SK-N-SH (cell line): ENCODE measurements at regions not wholly inside any gene's neighbourhood (a gene's known extent, or its start where the extent isn't known, plus 50 kb on each side); places are given as distances from the start of the nearest gene placed in this dataset.

Experiments
- CTCF ChIA-PET: fragments of 300-600, 350-600 bp; formaldehyde crosslinking; extraction: SDS; loops from one replicate; lab custom pipeline; 2021; lab: Yijun Ruan, JAX
- POLR2A ChIA-PET: fragments of 350-600 bp; sonication (Branson Sonifier 250); formaldehyde crosslinking; extraction: SDS; loops from one replicate; lab custom pipeline; 2020; ENCODE audit warnings: antibody characterized with exemption, inconsistent platforms; lab: Yijun Ruan, JAX
- DNase-seq: peaks from one replicate; pipeline ENCODE4 v3.0.0; 2012
- H2AFZ ChIP-seq: fragments of 200-600 bp; sonication (generic); 2 replicates; pipeline ENCODE4 v1.8.1; 2016; ENCODE audit warnings: antibody characterized with exemption, mild to moderate bottlenecking, low read depth
- H3F3A ChIP-seq: fragments of 200-600 bp; sonication (generic); replicated peaks from 2 replicates; pipeline ENCODE3; 2016; ENCODE audit warnings: antibody characterized with exemption, mild to moderate bottlenecking; ENCODE audit not compliant: insufficient read depth
- H3K27ac ChIP-seq, 2 experiments: fragments of 200-500 bp in 1 of 2; fragments of 200-600 bp in 1 of 2; sonication (Bioruptor generic) in 1 of 2; sonication (generic), shearing (Covaris generic) in 1 of 2; 2 replicates each; pipeline versions ENCODE4 v1.5.1 to v1.6.1; 2014 to 2016; ENCODE audit warnings: low read depth in 2 of 2, inconsistent platforms in 1 of 2, low read length in 1 of 2, mild to moderate bottlenecking in 1 of 2, mixed read lengths in 1 of 2
- H3K27me3 ChIP-seq: fragments of 200-600 bp; sonication (generic), shearing (Covaris generic); 2 replicates; pipeline ENCODE4 v1.6.1; 2016; ENCODE audit warnings: mixed run types; ENCODE audit not compliant: insufficient read depth
- H3K36me3 ChIP-seq, 2 experiments: fragments of 200-500 bp in 1 of 2; fragments of 200-600 bp in 1 of 2; sonication (Bioruptor generic) in 1 of 2; sonication (generic) in 1 of 2; replicated peaks in 1 of 2; 2 replicates each; pipeline versions ENCODE3 to v1.5.1; 2014 to 2016; ENCODE audit warnings: low read length in 1 of 2, mild to moderate bottlenecking in 1 of 2; ENCODE audit not compliant: insufficient read depth in 2 of 2, control insufficient read depth in 1 of 2
- H3K4me1 ChIP-seq, 2 experiments: fragments of 200-500 bp in 1 of 2; fragments of 200-600 bp in 1 of 2; sonication (Bioruptor generic) in 1 of 2; sonication (generic), shearing (Covaris generic) in 1 of 2; 2 replicates each; pipeline versions ENCODE4 v1.5.1 to v1.6.1; 2014 to 2016; ENCODE audit warnings: low read depth in 1 of 2, low read length in 1 of 2, mixed run types in 1 of 2; ENCODE audit not compliant: insufficient read depth in 2 of 2, control insufficient read depth in 1 of 2
- H3K4me2 ChIP-seq: fragments of 200-600 bp; sonication (generic), shearing (Covaris generic); 2 replicates; pipeline ENCODE4 v1.6.1; 2017; ENCODE audit warnings: mixed run types
- H3K4me3 ChIP-seq, 2 experiments: fragments of 200-500 bp in 1 of 2; fragments of 200-600 bp in 1 of 2; sonication (Bioruptor generic) in 1 of 2; sonication (generic), shearing (Covaris generic) in 1 of 2; 2 replicates each; pipeline versions ENCODE4 v1.5.1 to v1.8.1; 2014 to 2016; ENCODE audit warnings: low read depth in 2 of 2, inconsistent platforms in 1 of 2, low read length in 1 of 2, mild to moderate bottlenecking in 1 of 2, mixed read lengths in 1 of 2, moderate library complexity in 1 of 2
- H3K79me2 ChIP-seq: fragments of 200-600 bp; sonication (generic); 2 replicates; pipeline ENCODE4 v1.8.1; 2017; ENCODE audit warnings: mild to moderate bottlenecking; ENCODE audit not compliant: insufficient read depth
- H3K9ac ChIP-seq: fragments of 200-600 bp; sonication (generic); 2 replicates; pipeline ENCODE4 v1.6.1; 2017; ENCODE audit warnings: mixed run types
- H3K9me2 ChIP-seq: fragments of 200-600 bp; sonication (generic); 2 replicates; pipeline ENCODE4 v1.6.1; 2017; ENCODE audit warnings: mixed run types
- H3K9me3 ChIP-seq: fragments of 200-600 bp; sonication (generic); 2 replicates; pipeline ENCODE4 v1.6.1; 2017; ENCODE audit warnings: mixed run types, mild to moderate bottlenecking, moderate library complexity
- H4K20me1 ChIP-seq: fragments of 200-600 bp; sonication (generic); 2 replicates; pipeline ENCODE4 v1.6.1; 2017; ENCODE audit warnings: mild to moderate bottlenecking, mixed run types; ENCODE audit not compliant: insufficient read depth
- CHD2 ChIP-seq: fragments of 150-350 bp; IDR thresholded peaks from 2 replicates; pipeline ENCODE4 v1.6.1; 2018; ENCODE audit warnings: low read length; ENCODE audit not compliant: partially characterized antibody
- CTCF ChIP-seq: fragments of 200-600 bp; sonication (generic); IDR thresholded peaks from 2 replicates; pipeline ENCODE4 v1.6.1; 2017; ENCODE audit warnings: antibody characterized with exemption, mild to moderate bottlenecking, moderate library complexity
- ELF1 ChIP-seq: IDR thresholded peaks from 2 replicates; pipeline ENCODE4 v1.4.0; 2012
- EP300 ChIP-seq, 2 experiments: IDR thresholded peaks; 2 replicates each; pipeline versions ENCODE4 v1.4.0 to v1.6.1; 2012; ENCODE audit warnings: borderline replicate concordance in 1 of 2, low read depth in 1 of 2, low read length in 1 of 2
- GABPA ChIP-seq: IDR thresholded peaks from 2 replicates; pipeline ENCODE4 v1.4.0; 2012; ENCODE audit warnings: low read depth, mild to moderate bottlenecking
- IRF3 ChIP-seq: fragments of 150-350 bp; IDR thresholded peaks from 2 replicates; pipeline ENCODE4 v1.6.1; 2016; ENCODE audit warnings: mild to moderate bottlenecking, low read depth, low read length
- JUND ChIP-seq: IDR thresholded peaks from 2 replicates; pipeline ENCODE4 v1.4.0; 2012
- MEF2A ChIP-seq: IDR thresholded peaks from 2 replicates; pipeline ENCODE4 v1.4.0; 2012; ENCODE audit warnings: low read depth, borderline replicate concordance
- MXI1 ChIP-seq: IDR thresholded peaks from 2 replicates; pipeline ENCODE4 v1.6.1; 2012; ENCODE audit warnings: mild to moderate bottlenecking, low read depth, low read length, improper control_type of control experiment
- NFIC ChIP-seq: IDR thresholded peaks from 2 replicates; pipeline ENCODE4 v1.4.0; 2012; ENCODE audit warnings: borderline replicate concordance
- NRF1 ChIP-seq: IDR thresholded peaks from 2 replicates; pipeline ENCODE4 v1.6.1; 2012; ENCODE audit warnings: low read depth, mild to moderate bottlenecking, low read length
- POLR2AphosphoS5 ChIP-seq: IDR thresholded peaks from 2 replicates; pipeline ENCODE4 v1.6.1; 2012; ENCODE audit warnings: low read depth, low read length
- RFX5 ChIP-seq: IDR thresholded peaks from 2 replicates; pipeline ENCODE4 v1.6.1; 2012; ENCODE audit warnings: mild to moderate bottlenecking, improper control_type of control experiment, low read length
- RXRA ChIP-seq: IDR thresholded peaks from 2 replicates; pipeline ENCODE4 v1.4.0; 2012; ENCODE audit warnings: low read depth, mild to moderate bottlenecking, borderline replicate concordance
- SIN3A ChIP-seq: IDR thresholded peaks from 2 replicates; pipeline ENCODE4 v1.6.1; 2012; ENCODE audit warnings: low read depth, mild to moderate bottlenecking, low read length, moderate library complexity, borderline replicate concordance
- SMC3 ChIP-seq: IDR thresholded peaks from 2 replicates; pipeline ENCODE4 v1.6.1; 2012; ENCODE audit warnings: low read depth, low read length, improper control_type of control experiment
- TAF1 ChIP-seq: IDR thresholded peaks from 2 replicates; pipeline ENCODE4 v1.6.1; 2012; ENCODE audit warnings: low read depth, mild to moderate bottlenecking, low read length, moderate library complexity, borderline replicate concordance
- TEAD4 ChIP-seq: IDR thresholded peaks from 2 replicates; pipeline ENCODE4 v1.4.0; 2012; ENCODE audit warnings: mild to moderate bottlenecking, borderline replicate concordance; ENCODE audit not compliant: insufficient read depth
- USF1 ChIP-seq: IDR thresholded peaks from 2 replicates; pipeline ENCODE4 v1.4.0; 2012; ENCODE audit warnings: low read depth, borderline replicate concordance
- USF2 ChIP-seq: fragments of 150-350 bp; IDR thresholded peaks from 2 replicates; pipeline ENCODE4 v1.6.1; 2017; ENCODE audit warnings: antibody characterized with exemption, low read length, low read depth, borderline replicate concordance
- ZBTB33 ChIP-seq: IDR thresholded peaks from 2 replicates; pipeline ENCODE4 v1.4.0; 2012; ENCODE audit warnings: low read depth, borderline replicate concordance
- WGBS: methylation state at CpG from one replicate; pipeline ENCODE4 v1.1.6; 2017; ENCODE audit warnings: low lambda C conversion rate; 5-methylcytosine and 5-hydroxymethylcytosine counted together

- Histone ChIP-seq H3K9me2 (no peaks in the 10 kb centered on the region), H3K4me3 (no peak overlapping the region), H3K27ac (no peak overlapping the region), H3K4me1 (no peaks in the 10 kb centered on the region), H4K20me1 (no peaks in the 10 kb centered on the region), H3F3A (no peaks in the 10 kb centered on the region), H3K4me2 (no peak overlapping the region), H3K27me3 (no peaks in the 10 kb centered on the region), H3K9ac (no peak overlapping the region), H3K9me3 (no peaks in the 10 kb centered on the region), H3K36me3 (no peaks in the 10 kb centered on the region), H2AFZ (no peak overlapping the region), H3K79me2 (no peaks in the 10 kb centered on the region)
- POLR2A ChIA-PET = no interaction called here
- 15% methylated on average over 6 of the region's 6 CpGs for WGBS
- TF ChIP-seq GABPA (no peak), IRF3 (no peak), MEF2A (no peak), TEAD4 (no peak), NRF1 (no peak), MXI1 (no peak)
- CTCF ChIA-PET = no interaction called here
- no peak for DNase-seq
These were observed 248.8 kb upstream of the MAP3K7 start for GRCh38 chr6:90835596-90836212.

GRCh38 chr6:90829311-90829710, 242.4 kb upstream of the MAP3K7 start:
- ChIA-PET POLR2A (no interaction called here), CTCF (no interaction called here)
- no peaks in the 10 kb centered on the region for H4K20me1 ChIP-seq
- H3K79me2 ChIP-seq = no peaks in the 10 kb centered on the region
- H3K4me3 ChIP-seq = no peak overlapping the region
- no peak overlapping the region for H3K9ac ChIP-seq
- H3K9me3 ChIP-seq = no peaks in the 10 kb centered on the region
- H3K27ac ChIP-seq = no peak overlapping the region
- H3K36me3 ChIP-seq = no peaks in the 10 kb centered on the region
- no peaks in the 10 kb centered on the region for H3K4me1 ChIP-seq
- H2AFZ ChIP-seq = no peak overlapping the region
- no peaks in the 10 kb centered on the region for H3F3A ChIP-seq
- no peaks in the 10 kb centered on the region; the same call in 1 of the 2 replicates for H3K27me3 ChIP-seq
- DNase-seq = no peak
- 0% methylated on average over 2 of the region's 2 CpGs for WGBS
- H3K4me2 ChIP-seq = no peak overlapping the region
- no peaks in the 10 kb centered on the region for H3K9me2 ChIP-seq
- TF ChIP-seq EP300 (IDR thresholded peaks at IDR 0.05; ENCODE audit: borderline replicate concordance in 1 of 2, low read depth in 1 of 2, low read length in 1 of 2) = no peak
- no peak for TF ChIP-seq GABPA
- no peak for TF ChIP-seq IRF3
- no peak for TF ChIP-seq JUND
- no peak for TF ChIP-seq TAF1
- no peak for TF ChIP-seq RFX5
- TF ChIP-seq ZBTB33 = no peak
- TF ChIP-seq SMC3 = no peak
- no peak for TF ChIP-seq POLR2AphosphoS5
- no peak for TF ChIP-seq CHD2
- no peak for TF ChIP-seq USF1
- no peak for TF ChIP-seq RXRA
- TF ChIP-seq ELF1 = no peak
- no peak for TF ChIP-seq CTCF
- TF ChIP-seq SIN3A = no peak
- no peak for TF ChIP-seq USF2
- no peak for TF ChIP-seq NFIC
